HG03045 (cell line): ENCODE measurements at regions not wholly inside any gene's neighbourhood (a gene's known extent, or its start where the extent isn't known, plus 50 kb on each side); places are given as distances from the start of the nearest gene placed in this dataset.
"Not testable (repeated sequence)": the region's sequence is repeated elsewhere in the genome, so short reads cannot be mapped to it uniquely, and the experiment has no call there.

Experiments used
- ATAC-seq: cut with Tn5 transposase; IDR thresholded peaks from one replicate; pipeline ENCODE4 v1.9.1; 2021; ENCODE audit warnings: mild to moderate bottlenecking, moderate library complexity; ENCODE audit not compliant: unreplicated experiment

DNA sequence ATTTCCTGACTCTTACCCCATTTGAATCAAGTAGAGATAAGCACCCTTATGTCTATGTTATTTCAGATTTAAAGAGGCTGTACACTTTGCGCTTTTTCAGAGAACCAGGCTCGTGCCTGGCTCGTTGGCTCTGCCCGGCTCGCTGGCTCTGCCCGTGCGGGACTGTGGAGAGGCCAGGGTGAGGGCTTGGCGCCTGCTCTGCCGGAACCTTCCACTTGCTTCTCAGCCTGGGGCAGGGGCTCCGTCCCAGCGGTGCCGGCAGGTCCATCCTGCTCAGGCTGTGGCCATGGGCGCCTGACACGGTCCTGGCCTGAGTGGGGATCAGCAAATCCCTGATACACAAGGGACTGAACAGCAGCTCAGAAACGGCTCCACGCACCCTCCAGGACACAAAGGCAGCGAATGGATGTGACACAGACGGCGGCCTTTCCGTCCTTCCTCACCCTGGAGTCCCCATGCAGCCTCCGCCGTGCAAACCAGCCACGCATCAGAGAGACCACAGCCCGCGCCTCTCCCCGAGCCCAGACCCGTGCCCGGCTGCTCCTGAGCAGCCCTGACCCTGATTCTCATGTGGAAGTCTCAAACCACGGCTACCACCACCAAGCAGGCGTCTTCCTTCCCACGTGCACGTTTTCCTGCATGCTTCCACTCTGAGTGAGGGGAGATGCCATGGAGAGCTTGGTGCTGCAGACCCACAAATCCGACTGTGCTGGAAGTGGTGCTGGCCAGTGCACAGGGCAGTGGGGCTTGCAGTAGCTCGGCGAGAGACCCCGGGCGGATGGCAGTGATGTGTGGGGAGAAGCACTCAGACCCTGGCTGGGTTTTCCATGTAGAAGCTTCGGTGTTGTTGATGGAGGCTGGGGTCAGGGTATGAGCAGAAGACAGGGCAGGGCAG is 233.9 kb downstream of the ERMARD start:
- ATAC-seq: no peak

DNA sequence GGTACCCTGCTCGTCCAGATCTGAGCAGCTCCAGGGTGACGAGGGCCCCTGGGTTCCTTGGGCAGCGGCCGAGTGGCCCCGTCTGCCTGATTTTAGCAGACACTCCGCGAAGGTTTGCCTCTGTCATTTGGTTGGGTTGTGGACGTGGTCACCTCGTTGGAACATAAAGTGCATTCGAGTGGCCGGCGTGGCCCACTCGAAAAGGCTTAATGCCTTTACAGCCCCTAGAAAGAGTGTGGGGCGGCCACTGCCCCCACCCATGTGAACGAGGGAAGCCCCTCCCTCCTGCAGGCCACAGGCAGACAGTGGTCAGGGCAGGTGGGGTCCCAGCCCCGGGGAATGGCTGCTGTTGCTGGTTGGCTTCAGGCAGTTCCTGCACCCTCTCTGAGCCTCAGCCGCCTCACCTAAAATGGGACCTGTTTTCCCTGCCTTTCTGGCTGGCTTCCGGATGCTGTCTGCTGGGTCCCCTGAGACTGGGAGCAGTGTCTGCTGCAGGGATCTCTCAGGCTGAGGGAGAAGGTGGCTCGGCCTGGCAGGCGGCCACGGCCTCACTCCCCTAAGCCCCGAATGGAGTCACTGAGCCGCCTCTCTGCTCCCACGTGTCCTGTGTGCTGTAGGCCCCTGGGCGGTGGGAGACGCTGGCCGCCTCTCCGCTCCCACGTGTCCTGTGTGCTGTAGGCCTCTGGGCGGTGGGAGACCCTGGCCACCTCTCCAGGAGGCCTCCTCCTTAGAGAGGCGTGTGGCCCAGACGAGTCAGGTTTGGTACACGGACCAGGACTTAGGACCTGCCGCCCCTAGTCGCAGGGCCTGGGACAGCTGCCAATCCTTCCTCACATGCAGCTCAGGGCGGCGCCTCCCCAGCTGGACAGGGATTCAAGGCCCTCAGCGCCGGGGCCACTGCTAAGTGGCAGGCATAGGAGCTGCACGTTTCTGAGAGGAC is 233.0 kb downstream of the ERMARD start:
- no peak for ATAC-seq

DNA sequence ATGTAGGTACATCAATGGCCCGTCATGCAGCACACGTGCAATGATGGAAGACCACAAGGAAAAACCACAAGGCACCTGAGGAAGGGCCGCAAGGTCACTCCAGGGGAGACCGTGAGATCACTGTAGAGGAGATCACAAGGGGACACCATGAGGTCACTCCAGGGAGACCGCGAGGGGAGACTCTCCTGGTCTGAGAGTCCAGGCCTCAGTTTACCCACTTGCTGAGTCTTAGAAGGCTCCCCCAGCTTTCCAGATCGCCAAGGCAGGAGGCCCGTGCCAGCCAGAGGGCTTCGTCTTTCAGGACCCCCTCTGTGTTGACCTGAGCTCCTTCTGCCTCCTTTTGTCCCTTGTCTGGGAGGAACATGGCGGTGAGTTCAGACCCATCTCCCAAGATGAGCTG is 232.2 kb downstream of the ERMARD start:
- no peak for ATAC-seq

DNA sequence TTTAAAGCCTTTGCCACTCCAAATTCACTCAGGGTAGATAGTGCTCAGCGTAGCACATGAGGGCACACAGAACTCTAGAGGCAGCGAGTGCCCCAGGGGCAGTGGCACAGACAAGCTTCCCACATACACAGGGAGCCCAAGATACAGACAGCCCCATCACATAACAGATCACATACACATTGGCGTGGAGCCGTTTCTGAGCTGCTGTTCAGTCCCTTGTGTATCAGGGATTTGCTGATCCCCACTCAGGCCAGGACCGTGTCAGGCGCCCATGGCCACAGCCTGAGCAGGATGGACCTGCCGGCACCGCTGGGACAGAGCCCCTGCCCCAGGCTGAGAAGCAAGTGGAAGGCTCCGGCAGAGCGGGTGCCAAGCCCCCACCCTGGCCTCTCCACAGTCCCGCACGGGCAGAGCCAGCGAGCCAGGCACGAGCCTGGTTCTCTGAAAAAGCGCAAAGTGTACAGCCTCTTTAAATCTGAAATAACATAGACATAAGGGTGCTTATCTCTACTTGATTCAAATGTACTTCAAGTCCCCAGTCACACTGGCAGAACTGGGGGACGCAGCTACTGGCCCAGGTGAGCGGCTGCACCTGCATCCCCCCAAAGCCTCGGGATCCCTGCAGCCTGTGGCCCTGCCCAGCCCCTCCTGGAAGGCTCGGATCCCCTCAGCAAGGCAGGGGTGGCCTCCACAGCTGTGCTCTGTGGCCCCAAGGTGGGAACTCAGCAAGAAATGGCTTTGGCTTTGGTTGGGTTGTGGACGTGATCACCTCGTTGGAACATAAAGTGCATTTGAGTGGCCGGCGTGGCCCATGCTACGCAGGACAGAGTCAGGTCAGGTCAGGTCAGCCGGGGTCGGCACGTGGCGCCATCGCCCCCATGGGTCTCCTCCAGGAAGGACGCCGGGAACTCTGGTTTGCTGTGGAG is 231.3 kb downstream of the ERMARD start:
- ATAC-seq: no peak

DNA sequence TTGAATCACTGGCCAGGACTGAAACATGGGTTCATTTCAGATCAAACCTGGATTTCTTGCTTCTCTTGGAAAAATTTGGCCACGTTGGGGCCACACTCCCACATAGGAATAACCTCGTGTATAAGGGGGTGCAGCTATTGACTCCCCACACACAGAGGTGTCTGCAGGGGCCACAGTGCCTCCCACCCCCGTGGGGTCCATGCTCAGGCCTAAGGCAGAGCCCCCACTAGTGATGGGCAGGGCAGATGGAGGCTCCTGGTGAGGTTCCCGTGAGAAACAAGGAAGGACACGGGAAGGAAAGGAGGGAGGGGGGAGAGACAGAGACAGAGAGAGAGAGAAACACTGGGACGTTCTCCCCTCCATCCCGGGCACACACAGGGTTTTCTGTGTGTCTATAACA is 230.5 kb downstream of the ERMARD start:
- no peak for ATAC-seq

DNA sequence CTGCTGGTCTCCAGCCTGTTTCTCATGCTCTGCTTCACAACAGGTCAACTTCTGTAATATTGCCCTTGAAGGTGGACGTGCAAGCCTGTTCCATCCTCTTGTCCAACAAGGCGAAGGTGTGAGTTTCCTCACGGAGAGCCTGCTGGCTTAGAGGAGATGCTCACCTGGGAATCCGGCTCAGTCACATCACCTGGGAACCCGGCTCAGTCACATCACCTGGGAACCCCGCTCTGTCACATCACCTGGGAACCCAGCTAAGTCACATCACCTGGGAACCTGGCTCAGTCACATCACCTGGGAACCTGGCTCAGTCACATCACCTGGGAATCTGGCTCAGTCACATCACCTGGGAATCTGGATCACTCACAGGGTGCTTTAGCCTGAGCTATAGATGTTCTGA is 230.1 kb downstream of the ERMARD start:
- no peak for ATAC-seq

DNA sequence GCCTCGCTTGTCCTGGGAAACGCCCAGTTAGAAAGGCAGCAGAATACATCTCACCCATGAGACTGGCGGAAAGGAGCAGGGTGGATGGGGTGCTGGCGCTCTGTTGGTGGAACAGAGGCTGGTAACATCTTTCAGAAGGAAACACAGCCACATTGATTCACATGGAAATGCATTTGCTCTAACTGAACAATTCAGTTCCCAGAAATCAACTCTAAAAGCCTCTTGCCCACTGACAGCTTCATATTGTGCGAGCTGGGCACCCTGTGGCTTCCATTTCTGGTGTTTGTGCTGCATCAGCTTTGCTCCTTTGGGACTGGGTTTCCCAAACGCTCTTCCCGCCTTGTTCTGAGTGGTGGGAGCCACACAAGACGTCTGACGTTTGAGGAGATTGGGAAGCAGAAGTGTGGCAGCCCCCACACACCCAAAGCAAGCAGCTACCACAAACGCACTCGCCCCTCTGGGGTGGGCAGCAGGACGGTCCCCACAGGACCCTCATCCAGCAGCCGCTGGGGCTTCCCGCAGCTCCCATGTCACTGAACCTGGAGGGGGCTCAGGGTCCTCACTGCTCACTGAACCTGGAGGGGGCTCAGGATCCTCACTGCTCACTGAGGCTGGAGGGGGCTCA is 229.5 kb downstream of the ERMARD start:
- no peak for ATAC-seq

DNA sequence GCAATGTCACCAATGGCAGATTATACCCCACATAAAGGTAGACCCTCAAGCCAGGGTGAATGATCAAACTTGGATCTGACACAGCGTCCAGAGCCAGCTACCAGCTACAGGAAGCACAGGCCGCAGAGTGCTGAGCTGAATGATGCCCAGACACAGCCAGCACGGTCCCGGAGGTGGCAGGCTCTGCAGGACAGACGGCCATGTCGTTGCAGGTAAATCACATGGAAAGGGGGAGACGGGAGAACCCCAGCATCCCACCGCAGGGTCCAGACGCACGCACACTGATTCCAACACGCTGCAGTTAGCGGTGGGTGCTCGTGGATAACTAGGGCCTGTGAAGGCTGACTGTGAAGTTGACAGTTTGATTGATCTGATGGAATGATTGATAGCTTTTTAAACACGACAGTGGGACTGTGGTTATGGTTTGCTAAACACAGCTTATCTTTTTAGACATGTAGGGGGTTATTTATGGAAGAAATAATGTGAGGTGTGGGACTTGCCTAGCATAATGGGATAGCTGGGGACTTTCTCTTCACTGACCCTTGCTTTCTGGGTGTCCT is 228.5 kb downstream of the ERMARD start:
- no peak for ATAC-seq

DNA sequence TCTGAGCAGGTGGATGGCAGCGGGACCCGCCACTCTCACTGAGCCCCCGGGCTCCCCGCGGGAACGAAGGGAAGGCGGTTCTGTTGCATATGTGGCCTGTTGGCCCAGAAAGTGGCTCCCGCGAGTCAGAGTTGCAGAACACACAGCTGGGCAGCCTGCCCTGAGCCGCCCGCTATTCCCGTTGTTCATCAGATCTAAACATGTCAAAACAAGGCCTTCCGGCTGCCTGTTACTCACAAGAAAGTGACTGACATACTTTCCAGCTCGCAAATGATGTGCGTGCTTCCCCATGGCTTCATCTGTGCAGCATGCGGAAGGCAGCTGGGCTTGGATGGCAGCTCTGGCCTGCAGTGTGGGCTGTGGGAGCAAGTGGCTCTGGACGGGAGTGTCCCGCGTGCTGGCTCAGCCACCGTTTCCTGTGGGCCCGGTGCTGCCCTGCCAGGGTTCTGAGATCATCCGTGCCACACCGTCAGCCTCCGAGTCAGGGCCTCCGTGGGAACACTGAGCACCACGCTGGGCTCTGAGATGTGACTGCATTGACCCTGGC is 227.3 kb downstream of the ERMARD start:
- ATAC-seq: no peak

DNA sequence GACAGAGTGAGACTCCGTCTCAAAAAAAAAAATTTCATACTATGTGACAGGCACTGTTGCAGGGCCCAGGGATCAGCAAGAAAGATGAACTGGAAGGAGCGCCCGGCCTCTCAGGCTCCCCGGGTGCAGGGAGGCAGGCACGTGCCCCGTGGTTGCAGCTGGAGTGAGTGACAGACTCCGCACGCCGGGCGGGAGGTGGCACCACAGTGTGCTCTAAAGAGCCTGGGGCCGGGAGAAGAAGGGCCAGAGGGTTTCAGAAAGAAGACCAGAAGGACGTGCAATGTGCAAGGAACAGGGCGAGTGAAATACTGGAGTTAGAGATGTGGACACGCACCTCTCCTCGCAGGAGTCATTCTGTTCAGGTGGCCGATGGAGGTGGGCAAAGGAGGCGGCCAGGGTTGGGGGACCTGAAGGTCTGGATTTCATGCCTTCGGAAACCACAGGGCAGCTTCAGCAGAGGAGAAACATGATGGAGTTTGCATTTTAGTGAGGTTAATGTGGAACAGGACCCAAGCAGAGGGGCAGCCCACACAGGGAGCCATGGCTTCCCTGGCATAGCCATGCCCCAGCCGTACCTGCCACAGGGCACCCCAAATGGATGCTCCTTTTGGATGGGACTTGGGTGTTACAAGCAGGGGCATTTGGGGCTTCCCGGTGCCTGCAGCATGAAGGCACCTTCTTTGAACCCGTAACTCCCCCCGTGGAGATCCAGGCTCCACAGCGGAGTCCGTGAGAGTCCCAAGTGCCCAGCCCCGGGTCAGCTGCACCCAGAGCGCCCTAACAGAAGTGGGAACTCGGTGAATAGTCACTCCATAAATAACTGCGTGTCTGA is 226.2 kb downstream of the ERMARD start:
- no peak for ATAC-seq

DNA sequence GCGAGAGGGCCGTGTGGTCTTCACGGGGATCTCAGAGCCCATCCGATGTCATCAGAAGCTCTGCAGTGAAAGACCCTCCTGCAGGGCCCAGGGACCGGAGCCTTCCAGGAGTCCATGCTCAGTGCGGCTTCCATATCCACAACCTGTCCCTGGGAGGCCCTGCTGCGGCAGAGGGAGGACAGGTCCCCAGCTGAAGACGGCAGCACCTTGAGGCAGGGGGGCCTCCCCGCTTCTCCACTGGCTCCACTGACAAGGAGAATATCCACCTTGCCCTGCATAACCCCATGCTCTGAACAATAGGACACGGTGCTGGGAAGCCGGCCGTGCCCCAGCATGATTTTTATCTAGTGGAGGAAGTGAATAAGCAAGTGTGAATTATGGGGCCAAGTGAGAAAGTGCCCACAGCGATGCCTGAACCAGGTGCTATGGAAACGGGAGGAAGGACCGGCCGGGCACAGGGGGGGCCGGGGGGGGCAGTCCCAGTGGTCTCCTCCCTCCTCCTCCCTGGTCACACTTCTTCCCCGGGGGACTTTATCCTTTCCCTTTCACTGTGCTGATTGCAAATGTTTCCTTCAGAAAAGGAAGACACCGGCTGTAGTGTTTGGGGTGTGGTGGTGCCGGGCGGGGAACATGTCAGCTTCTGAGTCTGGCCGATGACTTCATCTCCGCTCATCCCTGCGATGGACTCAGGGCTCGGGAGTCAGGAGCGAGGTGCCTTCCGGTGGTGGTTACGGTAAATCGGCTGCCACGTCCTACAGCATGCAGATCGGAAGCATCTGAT is 225.1 kb downstream of the ERMARD start:
- ATAC-seq: no peak

DNA sequence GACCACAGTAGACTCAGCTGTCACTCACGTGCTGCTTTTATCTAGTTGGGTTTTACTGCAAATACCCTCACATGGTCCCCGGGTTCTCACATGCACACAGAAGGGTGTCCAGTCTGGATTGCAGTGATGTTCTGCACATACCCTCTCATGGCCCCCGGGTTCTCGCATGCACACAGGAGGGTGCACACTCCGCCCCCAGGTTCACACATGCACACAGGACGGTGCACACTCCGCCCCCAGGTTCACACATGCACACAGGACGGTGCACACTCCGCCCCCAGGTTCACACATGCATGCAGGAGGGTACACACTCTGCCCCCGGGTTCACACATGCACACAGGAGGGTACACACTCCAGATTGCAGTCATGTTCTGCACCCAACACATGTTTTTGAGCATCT is 224.3 kb downstream of the ERMARD start:
- no peak for ATAC-seq

DNA sequence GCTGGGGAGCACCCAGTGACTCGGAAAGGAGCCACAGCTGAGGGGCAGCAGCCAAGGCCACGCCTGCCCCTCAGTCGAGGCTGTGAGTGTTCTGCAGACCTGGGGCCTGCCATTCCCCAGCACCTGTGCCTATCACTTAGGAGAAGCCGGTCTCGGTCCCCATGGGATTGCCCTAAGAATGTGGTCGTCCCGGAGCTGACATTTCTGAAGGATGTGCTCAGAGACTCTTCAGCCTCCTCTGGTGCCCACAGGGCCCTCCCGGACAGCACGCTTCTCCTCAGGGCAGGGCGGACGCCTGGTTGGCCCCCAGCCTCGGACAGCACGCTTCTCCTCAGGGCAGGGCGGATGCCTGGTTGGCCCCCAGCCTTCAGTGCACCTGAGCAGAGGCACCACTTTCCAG is 223.9 kb downstream of the ERMARD start:
- no peak for ATAC-seq

DNA sequence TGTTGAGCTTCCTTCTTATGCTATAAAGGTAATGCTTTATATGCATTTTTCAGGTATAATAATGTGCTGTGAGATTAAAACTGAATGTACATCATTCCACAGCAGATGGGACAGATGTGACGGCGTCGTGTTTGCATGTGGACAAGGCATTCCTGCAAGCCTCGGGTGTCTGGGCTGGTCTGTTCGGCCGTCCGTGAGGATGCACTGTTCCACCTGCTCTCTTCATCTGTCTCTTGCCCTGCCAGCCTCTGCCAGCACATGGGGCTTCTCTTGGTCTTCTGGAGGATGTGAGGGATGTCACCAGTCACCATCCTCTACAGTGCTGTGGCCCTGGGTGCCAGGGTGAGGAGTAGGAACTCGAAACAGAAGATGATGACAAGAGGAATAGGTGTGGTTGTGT is 223.2 kb downstream of the ERMARD start:
- ATAC-seq: no peak

DNA sequence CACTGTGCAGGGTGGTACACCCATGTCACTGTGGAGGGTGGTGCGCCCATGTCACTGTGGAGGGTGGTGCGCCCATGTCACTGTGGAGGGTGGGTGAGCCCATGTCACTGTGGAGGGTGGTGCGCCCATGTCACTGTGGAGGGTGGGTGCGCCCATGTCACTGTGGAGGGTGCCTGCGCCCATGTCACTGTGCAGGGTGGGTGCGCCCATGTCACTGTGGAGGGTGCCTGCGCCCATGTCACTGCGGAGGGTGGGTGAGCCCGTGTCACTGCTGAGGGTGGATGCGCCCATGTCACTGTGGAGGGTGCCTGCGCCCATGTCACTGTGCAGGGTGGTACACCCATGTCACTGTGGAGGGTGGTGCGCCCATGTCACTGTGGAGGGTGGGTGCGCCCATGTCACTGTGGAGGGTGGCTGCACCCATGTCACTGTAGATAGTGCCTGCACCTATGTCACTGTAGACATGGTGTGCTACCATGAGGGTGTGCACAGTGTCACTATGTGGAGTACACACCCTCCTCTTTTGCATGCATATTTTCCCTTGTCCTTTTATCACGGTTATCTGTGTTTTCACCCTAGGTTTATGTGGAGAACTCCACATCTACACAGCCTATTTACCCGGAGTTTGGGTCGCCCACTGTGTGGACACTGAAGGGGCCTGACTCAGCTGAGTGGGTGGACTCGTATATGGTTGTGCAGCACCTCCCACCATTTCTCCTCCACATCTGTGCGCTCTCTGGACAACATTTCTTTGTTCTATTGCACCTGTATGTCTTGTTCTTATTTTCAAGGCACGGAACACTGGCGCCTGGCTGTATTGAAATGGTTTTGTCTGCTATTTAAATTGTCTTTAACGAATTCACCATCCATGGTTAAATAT is 222.4 kb downstream of the ERMARD start:
- not testable (repeated sequence) for ATAC-seq

DNA sequence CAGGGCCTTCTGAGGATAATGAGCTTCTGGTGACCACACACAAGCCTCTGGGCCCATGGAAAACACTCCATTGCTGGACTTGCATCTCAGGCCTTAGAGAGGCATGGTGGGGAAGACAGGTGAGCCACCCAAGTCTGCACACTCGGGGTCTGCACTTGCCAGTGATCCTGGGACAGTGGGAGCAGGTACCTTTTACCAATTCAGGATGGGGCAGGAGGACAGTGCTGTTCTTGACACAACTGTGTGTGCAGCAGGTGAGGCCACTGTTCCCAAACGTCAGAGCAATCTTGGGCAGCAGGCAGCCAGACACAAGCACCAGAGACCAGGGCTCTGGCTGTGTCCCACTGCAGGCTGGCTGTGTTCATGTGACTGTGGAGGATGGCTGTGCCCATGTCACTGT is 221.3 kb downstream of the ERMARD start:
- no peak for ATAC-seq

DNA sequence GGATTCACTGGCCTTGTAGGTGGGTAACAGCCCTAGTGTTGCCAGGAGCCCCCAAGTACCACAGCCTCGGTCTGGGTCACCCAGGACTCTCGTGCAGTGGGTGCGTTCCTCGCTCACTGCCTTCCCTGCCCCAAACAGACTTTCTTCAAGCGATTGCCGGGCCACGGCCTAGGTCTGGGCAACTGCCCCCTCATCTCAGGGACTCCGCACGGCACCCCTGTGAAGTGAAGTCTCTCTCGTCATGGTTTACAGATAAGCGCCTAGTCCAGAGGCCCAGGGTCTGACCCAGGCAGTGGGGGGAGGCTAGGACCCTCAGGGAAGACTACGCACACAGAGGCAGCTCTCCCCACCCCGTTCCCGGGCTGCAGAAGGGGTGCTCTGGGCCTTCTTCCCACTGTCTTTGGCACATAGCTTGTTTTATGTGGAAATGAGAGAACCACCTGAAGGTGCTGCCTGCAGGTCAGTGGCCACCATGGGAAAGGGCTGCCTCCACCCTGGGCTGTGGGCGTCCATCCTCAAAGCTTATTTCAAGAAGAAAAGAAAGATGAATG is 220.8 kb downstream of the ERMARD start:
- no peak for ATAC-seq
